Breast epithelium (tissue), 3 donors: ENCODE measurements at regions not wholly inside any gene's neighbourhood (a gene's known extent, or its start where the extent isn't known, plus 50 kb on each side); places are given as distances from the start of the nearest gene placed in this dataset.

ENCODE experiments used
- CTCF ChIP-seq, 3 donors: fragments of 450-650 bp; IDR thresholded peaks; one replicate each; pipeline ENCODE4 v1.5.1; 2016 to 2017; ENCODE audit warnings: antibody characterized with exemption in 3 of 3, mild to moderate bottlenecking in 3 of 3, moderate library complexity in 3 of 3
- POLR2A ChIP-seq: fragments of 450-650 bp; IDR thresholded peaks from one replicate; pipeline ENCODE4 v1.6.1; 2016; ENCODE audit warnings: antibody characterized with exemption, mild to moderate bottlenecking, moderate library complexity
- POLR2AphosphoS5 ChIP-seq, 3 donors: sonication (generic); formaldehyde crosslinking; IDR thresholded peaks; one replicate each; pipeline ENCODE4 v1.6.1; 2017; ENCODE audit warnings: antibody characterized with exemption in 3 of 3

GRCh38 chr4:151905197-151905596, 144.4 kb upstream of the GATB start:
- TF ChIP-seq CTCF (IDR thresholded peaks at IDR 0.05) (no peak), POLR2A (no peak), POLR2AphosphoS5 (IDR thresholded peaks at IDR 0.05) (no peak)
